AG08395 (cell line): ENCODE measurements at regions not wholly inside any gene's neighbourhood (a gene's known extent, or its start where the extent isn't known, plus 50 kb on each side); places are given as distances from the start of the nearest gene placed in this dataset.
"Not testable (repeated sequence)": the region's sequence is repeated elsewhere in the genome, so short reads cannot be mapped to it uniquely, and the experiment has no call there.

Source experiments
- DNase-seq: peaks from one replicate; pipeline ENCODE4 v3.0.0; 2012; ENCODE audit warnings: mixed read lengths, low spot score

DNA sequence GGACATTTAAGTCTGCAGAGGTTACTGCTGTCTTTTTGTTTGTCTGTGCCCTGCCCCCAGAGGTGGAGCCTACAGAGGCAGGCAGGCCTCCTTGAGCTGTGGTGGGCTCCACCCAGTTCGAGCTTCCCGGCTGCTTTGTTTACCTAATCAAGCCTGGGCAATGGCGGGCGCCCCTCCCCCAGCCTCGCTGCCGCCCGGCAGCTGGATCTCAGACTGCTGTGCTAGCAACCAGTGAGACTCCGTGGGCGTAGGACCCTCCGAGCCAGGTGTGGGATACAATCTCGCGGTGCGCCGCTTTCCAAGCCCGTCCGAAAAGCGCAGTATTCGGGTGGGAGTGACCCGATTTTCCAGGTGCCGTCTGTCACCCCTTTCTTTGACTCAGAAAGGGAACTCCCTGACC, 198.4 kb upstream of the FERMT1 start:
- DNase-seq: not testable (repeated sequence)

DNA sequence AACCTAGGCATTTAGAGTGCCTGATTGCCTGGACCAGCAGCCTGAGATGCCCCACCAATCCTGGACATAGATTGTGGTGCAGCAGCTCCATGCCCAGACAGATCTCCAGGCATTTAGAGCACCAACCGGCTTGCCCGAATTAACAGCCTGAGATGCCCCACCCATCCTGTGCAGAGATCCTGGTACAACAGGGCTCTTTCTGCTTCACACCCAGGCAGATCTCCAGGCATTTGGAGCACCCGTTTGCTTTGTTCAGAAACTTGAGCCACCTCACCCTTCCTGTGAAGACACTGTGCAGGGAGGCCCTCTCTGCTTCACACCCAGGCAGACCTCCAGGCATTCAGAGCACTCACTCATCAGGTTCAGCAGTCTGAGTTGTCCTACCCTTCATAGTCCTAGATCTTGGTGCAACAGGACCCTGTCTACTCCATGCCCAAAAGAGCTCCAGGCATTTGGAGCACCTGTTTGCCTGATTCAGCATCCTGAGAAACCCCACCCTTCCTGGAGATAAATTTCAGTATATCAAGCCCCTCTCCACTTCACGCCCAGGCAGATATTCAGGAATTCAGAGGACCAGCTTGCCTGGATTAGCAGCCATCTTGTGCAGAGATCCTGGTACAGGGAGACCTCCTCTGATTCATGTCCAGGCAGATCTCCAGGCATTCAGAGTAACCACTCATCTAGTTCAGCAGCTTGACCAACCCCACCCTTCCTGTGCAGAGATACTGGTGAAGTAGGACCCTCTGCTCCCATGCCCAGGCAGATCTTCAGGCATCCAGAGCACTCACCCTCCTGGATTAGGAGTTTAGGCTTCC, 189.2 kb upstream of the FERMT1 start:
- no peak for DNase-seq

DNA sequence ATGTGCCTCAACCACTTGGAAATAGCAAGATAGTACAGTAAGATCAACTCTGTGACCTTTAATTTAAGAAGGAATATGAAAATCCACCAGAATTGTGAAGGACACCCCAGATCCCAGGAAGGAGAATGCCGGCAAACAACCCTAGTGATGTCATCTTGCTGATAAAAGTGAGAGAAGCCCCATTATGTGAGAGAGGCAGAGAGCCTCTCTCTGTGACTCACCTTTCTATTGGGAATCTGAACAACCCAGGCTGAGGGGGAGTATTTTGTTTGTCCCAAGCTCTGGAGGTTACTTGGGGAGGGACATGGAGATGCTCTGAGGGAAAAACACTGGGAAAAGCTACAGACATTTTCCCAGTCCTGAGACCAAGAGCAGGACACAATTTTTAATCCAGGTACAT, 188.3 kb upstream of the FERMT1 start:
- DNase-seq: no peak

DNA sequence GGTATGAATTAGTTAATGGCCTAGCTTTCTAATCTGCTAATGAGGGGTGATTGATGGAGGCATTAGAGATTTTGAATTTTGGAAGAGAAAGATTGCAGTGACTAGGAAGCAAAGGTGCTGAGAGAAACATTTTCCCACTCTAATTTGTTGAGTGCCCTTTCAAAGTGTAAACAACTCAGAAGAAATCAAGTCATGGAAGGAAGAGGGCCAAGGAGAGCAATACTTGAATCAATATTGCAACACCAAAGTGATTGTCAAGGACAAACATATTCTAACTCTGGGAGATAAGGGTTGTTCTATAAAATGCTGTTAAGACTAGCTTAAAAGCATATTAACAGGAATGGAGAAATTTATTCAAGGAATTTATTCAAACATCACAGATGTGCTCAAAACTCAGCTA, 182.7 kb upstream of the FERMT1 start:
- DNase-seq: no peak

DNA sequence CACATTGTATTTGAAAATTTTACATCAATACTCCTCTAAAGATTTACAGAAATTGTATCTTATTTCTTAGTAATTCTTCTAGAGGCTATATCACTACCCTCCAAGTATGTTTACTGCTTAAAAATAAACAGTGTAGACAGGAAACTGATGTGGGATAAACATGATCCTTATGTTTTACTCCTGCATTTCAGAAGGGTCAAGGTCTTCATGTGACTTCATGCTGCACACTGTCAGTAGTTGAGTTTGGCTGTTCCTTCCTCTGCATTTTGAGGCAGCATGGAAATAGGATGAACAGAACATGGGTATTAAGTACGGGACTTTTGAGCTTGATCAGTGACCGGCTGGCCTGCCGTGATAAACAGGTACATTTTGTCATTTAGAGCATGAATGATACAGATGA, 179.2 kb upstream of the FERMT1 start:
- DNase-seq: no peak

DNA sequence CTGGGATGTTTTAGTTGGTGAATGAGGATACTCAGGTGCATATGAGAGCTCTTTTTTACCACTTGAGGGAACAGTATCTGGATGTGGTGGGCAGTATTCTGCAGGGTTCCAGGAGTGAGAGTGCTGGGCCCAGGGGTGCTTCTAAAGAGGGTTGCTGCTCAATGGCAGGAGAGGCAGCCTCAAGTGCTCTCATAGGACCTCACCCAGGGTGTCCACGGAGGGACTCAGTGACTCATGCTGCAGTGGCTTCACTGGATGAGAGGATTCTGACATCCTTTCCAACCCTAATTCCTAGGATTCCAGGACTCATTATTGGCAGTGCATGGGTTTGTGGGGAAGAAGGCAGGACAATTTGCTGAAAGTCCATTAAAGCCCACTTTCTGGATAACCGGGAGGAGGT, 176.6 kb upstream of the FERMT1 start:
- no peak for DNase-seq

DNA sequence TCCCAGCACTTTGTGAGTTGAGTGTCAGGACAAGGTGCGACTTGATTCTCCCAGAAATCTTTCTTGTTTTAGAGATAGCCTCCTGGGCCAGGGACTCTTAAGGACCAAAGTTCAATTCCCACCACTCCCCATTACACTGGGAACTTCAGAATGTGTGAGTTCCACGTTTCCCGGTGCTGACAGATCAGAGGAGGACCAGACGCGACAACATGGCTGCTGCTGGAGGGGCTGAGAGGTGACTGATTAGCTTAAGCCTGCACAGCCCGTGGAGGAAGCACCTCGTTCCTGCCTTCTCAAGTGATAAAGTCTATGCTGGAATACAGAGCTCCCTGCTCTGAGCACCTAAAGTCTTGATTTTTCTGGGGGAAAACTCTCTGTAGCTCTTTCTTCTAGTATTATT, 175.2 kb upstream of the FERMT1 start:
- no peak for DNase-seq

DNA sequence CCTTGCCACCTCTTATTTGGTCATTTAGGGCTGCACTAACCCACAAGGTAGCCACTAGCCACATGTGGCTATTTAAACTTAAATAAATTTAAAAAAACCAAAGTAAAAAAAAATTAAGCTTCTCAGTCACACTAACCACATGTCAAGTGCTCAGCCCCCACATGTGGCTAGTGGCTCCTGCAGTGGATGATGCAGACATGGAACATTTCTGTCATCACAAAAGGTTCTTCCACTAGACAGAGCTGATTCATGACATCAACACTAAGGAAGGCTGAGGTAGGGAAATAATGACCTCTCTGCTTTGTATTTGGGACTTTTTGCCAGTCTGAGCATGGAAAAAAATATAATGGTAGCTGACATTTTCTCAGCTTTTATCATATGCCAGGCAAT, 173.0 kb upstream of the FERMT1 start:
- DNase-seq: no peak

DNA sequence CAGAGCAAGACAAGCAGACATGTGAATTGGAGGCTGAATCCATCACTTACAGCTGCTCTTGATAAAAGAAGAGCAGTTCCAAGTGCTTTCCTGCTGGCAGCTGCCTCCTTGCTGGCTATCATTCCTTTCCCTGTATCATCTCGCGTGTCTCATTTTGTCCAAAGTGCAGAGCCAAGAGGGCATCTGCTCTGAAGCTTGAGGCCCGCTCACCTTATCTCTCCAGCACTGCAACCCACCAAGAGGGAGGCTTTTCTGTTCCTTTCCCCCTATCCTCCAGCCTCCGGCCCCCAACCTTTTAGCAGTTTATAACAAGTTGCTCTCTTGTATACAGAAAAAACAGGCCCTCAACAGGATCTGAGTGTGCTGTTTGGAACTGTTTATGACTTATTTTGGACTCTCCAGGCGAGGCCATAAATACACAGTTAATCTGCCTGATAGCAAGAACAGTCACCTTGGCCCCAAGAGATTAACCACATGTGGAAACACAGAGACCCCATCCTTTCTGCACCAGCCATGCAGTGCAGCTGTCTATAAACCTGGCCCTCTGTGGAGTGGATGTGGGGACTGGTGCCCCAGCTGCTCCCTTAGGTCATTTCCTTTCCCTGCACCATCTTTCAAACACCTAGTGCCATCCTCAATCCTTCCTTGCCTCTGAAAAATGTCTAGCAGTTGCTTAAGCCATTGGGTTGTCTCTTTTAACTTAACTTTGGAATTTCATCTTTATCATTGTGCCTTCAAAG, 172.5 kb upstream of the FERMT1 start:
- no peak for DNase-seq

DNA sequence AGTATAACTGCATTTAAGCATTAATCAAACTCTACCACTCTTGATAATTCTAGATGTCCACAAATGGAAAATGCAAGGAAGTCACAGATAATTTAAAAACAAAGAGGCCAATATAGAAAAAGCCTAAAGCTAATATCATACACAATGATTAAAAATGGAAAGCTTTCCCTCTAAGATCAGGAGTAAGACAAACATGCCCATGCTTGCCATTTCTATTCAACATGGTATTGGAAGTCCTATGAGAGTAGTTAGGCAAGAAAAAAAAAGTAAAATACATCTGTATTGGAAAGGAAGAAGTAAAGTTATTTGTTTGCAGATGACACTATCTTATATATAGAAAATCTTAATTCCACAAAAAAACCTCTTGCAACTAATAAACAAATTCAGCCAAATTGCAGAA, 164.6 kb upstream of the FERMT1 start:
- DNase-seq: no peak

DNA sequence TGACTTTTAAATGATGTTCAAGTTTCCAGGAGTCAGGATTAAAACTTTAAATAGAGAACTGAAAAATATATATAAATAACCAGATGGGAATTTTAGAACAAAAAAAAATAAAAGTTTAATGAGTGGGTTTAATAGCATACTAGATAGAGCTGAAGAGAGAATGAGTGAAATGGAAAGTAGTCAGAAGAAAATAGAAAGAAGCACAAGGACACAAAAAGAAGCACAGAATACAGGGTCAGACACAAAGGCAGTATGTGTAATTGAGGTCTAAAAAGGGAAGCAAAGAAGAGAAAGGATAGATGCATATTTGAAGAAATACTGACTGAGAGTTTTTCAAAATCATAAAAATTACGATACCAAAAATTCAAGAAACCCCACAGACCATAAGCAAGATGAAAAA, 159.8 kb upstream of the FERMT1 start:
- DNase-seq: no peak

DNA sequence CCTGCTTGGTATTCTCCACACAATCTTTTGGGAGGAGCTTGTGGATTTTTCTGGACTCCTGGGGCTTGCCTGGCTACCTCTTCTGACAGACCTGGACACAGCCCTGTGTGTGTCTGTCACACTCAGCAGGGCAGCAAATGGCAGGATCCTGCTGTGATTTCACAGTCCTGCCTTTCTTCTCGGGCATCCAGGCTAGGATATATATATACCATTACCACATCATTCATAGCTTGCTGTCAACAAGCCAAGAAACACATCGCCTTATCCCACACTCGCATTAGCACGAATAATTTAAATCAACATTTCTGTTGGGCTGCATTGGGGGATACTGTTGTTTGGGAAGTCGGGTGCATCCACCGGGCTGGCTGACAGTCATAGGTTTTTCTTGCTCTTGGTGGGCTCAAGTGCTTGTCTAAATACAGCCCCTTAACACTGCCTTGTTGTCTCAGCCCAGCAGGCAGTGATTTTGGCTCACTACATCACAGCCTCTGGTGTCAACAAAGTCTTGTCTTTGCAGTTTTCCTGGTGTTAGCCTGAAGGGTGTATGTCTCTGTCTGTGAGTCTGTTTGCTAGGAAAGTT, 154.9 kb upstream of the FERMT1 start:
- DNase-seq: no peak

DNA sequence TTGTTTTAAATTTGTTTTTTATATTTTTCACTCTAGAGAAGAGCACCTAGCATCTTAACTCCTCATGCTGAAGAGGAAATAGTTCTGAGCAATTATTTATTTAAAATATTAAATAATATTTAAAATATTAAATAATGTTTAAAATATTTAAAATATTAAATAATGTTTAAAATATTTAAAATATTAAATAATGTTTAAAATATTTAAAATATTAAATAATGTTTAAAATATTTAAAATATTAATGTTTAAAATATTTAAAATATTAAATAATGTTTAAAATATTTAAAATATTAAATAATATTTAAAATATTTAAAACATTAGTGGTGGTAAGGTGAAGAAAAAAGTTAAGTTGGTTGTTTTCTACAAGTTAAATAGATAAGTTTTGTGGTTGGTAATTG, 147.6 kb upstream of the FERMT1 start:
- not testable (repeated sequence) for DNase-seq

DNA sequence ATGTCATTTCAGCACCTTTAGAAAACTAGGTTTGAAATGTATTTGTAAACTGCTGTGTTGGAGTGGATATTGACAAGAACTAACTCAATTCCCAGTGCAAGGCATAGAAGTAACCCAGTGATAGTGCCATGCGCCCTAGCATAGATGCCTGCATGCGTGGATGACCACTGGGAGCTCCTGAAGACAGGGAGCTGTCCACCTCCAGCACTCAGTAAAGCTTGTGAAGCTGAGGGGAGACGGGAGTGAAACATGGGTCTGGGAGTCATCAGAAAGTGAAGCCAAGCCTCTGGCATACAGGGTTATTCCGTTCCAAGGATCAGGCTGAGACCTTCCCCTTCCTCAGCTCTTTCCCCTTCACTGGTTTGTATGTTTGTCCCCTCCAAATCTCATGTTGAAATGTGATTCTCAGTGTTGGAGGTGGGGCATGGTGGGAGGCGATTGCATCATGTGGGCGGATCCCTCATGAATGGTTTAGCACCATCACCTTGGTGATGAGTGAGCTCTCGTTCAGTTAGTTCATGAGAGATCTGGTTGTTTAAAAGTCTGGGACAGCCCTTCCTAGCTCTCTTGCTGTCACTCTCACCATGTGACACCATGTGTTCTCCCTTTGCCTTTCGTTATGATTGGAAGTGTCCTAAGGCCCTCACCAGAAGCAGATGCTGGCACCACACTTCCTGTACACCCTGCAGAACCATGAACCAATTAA, 146.5 kb upstream of the FERMT1 start:
- DNase-seq: no peak

DNA sequence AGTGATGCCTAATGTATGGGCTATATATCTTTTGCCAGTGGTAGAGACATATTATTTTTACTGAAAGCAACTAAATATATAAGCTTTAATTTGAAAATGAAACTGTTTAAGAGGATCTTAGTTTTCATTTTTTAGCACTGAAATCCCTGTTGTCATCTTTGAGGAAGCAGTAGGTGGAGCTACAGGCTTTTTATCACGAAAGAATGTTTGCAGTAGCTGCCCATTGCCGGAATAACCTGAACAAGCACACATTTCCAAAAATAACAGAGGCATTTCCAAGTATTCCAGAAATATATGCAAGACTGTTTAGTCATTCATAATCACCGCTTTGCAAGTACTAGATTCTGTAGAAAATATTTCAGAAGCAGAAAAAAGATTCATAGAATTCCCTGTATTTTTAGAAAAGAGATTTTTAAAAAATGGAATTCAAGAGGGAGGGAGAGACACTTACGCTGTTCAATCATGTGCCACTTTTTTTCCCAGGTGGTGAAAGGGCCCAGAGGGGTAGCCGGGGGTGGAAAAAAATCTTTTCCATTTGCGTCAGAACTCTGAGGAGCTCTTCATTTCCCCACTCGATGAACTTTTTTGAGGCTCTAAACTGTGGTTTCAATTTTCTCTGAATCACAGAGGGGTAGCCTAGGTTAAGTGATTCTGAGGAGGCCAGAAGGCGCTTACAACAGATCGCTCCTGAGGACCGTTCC, 142.5 kb upstream of the FERMT1 start:
- DNase-seq: peak; percentile 48

DNA sequence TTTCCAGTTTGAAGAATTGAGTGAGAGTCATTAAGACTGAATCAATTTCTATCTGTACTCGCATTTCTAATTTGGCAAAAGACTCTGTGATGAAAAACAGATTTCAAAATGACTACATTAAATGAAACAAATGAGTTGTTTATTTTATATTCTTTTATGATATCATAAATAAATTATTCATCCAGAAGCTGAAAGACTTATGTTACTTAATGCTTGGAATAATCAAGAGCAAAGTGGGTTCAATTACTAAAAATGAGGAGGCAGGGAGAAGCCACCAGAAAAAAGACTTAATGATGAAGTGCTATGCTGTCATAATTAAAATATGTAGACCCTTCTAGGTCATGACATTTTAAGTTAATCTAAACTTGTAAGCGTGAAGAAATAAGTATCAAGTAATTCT, 130.6 kb upstream of the FERMT1 start:
- DNase-seq: no peak

DNA sequence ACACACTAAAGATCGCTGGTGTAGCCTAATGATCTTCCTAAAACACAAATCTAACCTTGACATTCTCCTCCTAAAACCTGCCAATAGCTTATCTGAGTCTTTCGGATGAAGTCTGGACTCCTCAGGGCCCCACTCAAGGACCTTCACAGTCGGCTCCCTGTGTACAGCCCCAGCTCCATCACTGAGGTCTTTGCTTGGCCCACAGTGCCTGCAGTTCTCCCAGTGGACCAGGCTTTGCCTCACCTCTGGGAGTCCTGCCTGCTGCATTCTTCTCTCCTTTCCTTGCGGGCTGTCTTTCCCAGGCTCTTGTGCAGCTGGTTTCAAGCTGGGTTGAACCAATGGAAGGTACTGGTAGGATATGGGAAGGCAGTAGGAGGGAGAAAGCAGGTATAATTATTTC, 122.6 kb upstream of the FERMT1 start:
- no peak for DNase-seq

DNA sequence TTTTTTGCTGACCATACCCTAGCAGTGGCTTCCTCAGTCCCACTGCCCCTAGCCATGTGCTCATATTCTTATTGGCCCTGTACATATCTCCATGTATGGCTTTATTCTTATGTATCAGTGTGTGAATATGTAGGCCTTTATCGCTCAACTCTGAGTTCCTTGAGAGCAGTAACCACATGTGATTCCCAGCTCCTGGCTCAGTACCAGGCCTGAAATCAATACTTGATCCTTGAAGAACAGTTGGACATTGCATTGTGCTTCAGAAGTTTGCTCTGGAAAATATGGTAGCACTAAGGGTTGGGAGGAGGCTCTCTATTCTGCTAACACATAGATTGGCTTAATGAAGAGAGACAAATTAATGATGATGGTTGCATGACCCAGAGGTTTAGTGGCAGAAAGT, 118.8 kb upstream of the FERMT1 start:
- no peak for DNase-seq

DNA sequence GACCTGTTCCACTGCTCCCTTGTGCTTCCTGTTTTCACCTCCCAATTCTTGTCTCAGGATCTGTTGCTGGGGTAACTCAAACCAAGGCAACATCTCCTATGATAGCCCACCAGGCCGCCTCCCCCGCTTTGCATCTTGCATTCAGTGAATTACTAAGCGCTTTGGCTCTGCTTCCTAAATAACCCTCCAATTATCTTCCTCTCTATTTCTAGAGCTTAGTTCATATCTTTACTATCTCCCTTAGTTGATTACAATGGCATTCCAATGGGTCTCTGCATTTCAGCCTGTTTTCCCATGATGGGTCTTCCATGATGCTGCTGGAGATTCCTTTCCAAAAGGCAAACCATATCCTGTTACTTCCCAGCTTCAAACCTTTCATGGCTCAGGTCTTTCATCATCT, 117.2 kb upstream of the FERMT1 start:
- DNase-seq: no peak

DNA sequence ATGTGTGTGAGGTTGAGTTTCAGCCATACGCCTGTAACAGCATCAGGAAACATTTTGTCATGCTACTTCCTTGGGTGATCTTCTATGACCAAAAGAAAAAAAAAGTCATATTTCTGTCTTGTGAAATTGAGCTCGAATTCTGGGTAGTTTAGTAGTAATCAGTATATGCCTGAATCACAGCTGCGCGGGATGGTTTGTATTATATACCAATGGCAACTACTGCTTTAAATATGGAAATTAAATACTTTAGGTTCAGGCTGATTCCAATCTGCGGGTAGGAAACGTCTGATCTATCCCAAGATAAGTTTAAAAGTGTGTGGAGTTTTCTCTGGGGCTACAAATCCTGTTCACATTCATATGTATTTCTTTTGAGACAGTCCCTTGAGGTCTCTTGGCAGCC, 115.6 kb upstream of the FERMT1 start:
- DNase-seq: no peak

DNA sequence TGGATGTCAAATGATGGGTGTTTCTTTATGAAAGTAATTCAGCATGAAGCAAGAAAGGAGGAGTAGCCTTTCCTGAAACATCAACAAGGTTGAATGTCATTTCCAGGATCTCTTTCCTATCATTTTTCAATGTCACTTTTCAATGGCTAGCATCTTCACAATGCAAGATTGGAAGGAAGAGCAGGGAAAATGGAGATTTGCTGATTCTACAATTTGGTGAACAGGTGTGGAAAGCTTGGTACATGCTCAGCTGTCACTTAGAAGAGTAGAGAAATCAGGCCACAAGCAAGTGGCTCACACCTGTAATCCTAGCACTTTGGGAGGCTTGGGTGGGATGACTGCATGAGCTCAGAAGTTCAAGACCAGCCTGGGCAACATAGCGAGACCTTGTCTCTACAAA, 112.7 kb upstream of the FERMT1 start:
- DNase-seq: no peak

DNA sequence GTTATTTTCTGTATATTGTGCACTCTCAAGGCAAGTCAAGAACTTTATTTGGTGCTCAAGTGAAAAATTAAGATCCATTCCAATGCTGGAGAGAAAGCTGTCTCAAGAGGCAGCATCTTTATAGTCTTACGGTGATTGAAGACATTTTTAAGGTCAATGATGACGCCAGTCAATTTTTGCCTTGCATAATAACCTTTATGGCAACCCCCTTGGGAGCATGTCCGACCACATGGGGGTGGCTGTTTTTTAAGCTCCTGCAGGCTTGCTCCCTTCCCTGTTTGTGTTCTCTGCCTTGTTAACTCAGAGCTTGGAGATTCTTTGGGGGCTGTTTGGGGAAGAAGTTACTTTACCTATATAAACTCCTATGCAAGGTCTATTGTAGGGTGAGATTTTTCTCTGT, 109.6 kb upstream of the FERMT1 start:
- no peak for DNase-seq
